Neural cell (in vitro differentiated cells): ENCODE measurements at regions not wholly inside any gene's neighbourhood (a gene's known extent, or its start where the extent isn't known, plus 50 kb on each side); places are given as distances from the start of the nearest gene placed in this dataset.

ENCODE experiments used
- H2AFZ ChIP-seq: fragments of 200-600, 300-800 bp; sonication (generic), shearing (Covaris generic); 2 replicates; pipeline ENCODE4 v1.6.0; 2014; ENCODE audit warnings: low read depth, mild to moderate bottlenecking, antibody characterized with exemption, low read length, moderate library complexity
- H3F3A ChIP-seq: fragments of 200-600 bp; shearing (Covaris generic); 2 replicates; pipeline ENCODE4 v1.6.1; 2016; ENCODE audit warnings: mild to moderate bottlenecking, moderate library complexity, mixed read lengths, antibody characterized with exemption, low read length; ENCODE audit not compliant: insufficient read depth, poor library complexity, severe bottlenecking
- H3K27ac ChIP-seq: fragments of 200-600, 300-800 bp; sonication (generic), shearing (Covaris generic); 2 replicates; pipeline ENCODE4 v1.5.1; 2014; ENCODE audit warnings: mild to moderate bottlenecking, low read length, moderate library complexity
- H3K27me3 ChIP-seq: fragments of 300-800, 200-600 bp; sonication (generic), shearing (Covaris generic); 2 replicates; pipeline ENCODE4 v1.6.0; 2014; ENCODE audit warnings: mild to moderate bottlenecking, low read depth, low read length, moderate library complexity; ENCODE audit not compliant: insufficient read depth
- H3K36me3 ChIP-seq: fragments of 300-800, 200-600 bp; sonication (generic), shearing (Covaris generic); 2 replicates; pipeline ENCODE4 v1.5.1; 2014; ENCODE audit warnings: mild to moderate bottlenecking, antibody characterized with exemption, low read length, moderate library complexity; ENCODE audit not compliant: insufficient read depth
- H3K4me2 ChIP-seq: fragments of 300-800, 200-600 bp; sonication (generic), shearing (Covaris generic); 2 replicates; pipeline ENCODE4 v1.6.0; 2014; ENCODE audit warnings: mild to moderate bottlenecking, low read length
- H3K4me3 ChIP-seq: fragments of 300-800, 200-600 bp; sonication (generic), shearing (Covaris generic); 2 replicates; pipeline ENCODE4 v1.5.1; 2014; ENCODE audit warnings: mild to moderate bottlenecking, low read length, moderate library complexity
- H3K79me2 ChIP-seq: fragments of 200-600 bp; shearing (Covaris generic); replicated peaks from 2 replicates; pipeline ENCODE4 v1.6.0; 2014; ENCODE audit warnings: mild to moderate bottlenecking, low read length, moderate library complexity; ENCODE audit not compliant: insufficient read depth
- H3K9ac ChIP-seq: fragments of 300-800, 200-600 bp; sonication (generic), shearing (Covaris generic); 2 replicates; pipeline ENCODE4 v1.6.1; 2016; ENCODE audit warnings: mild to moderate bottlenecking, low read length, mixed read lengths
- H3K9me2 ChIP-seq: fragments of 200-600 bp; shearing (Covaris generic); 2 replicates; pipeline ENCODE4 v1.6.1; 2016; ENCODE audit warnings: mild to moderate bottlenecking, low read length, mixed read lengths; ENCODE audit not compliant: insufficient read depth
- H3K9me3 ChIP-seq: fragments of 200-600, 300-800 bp; sonication (generic), shearing (Covaris generic); 2 replicates; pipeline ENCODE4 v1.6.1; 2016; ENCODE audit warnings: mild to moderate bottlenecking, mixed run types, low read length, moderate library complexity, mixed read lengths
- H4K20me1 ChIP-seq: fragments of 200-600 bp; shearing (Covaris generic); 2 replicates; pipeline ENCODE4 v1.6.1; 2016; ENCODE audit warnings: mild to moderate bottlenecking, mixed run types; ENCODE audit not compliant: insufficient read depth
- EP300 ChIP-seq: fragments of 450-650 bp; conservative IDR thresholded peaks from 2 replicates; pipeline ENCODE4 v1.6.1; 2014; ENCODE audit warnings: antibody characterized with exemption, mild to moderate bottlenecking, moderate library complexity; ENCODE audit not compliant: poor library complexity, severe bottlenecking
- EZH2 ChIP-seq: fragments of 200-600, 300-800 bp; shearing (Covaris generic), sonication (generic); IDR thresholded peaks from 2 replicates; pipeline ENCODE4 v1.6.1; 2014; ENCODE audit warnings: antibody characterized with exemption, low read length, borderline replicate concordance, mild to moderate bottlenecking; ENCODE audit not compliant: insufficient read depth, poor library complexity, severe bottlenecking
- MXI1 ChIP-seq: fragments of 450-650 bp; conservative IDR thresholded peaks from 2 replicates; pipeline ENCODE4 v1.6.1; 2014; ENCODE audit warnings: antibody characterized with exemption, mild to moderate bottlenecking; ENCODE audit not compliant: poor library complexity, severe bottlenecking
- POLR2AphosphoS5 ChIP-seq: IDR thresholded peaks from 2 replicates; pipeline ENCODE4 v1.6.1; 2012
- RAD21 ChIP-seq: fragments of 450-650 bp; conservative IDR thresholded peaks from 2 replicates; pipeline ENCODE4 v1.6.1; 2014; ENCODE audit warnings: antibody characterized with exemption, mild to moderate bottlenecking, moderate library complexity
- SMC3 ChIP-seq: fragments of 450-650 bp; conservative IDR thresholded peaks from 2 replicates; pipeline ENCODE4 v1.6.1; 2014; ENCODE audit warnings: antibody characterized with exemption, mild to moderate bottlenecking, moderate library complexity; ENCODE audit not compliant: poor library complexity
- TAF1 ChIP-seq: IDR thresholded peaks from 2 replicates; pipeline ENCODE4 v1.6.1; 2012; ENCODE audit warnings: low read depth
- TF ChIP-seq, protein P1 (sequence below): IDR thresholded peaks from 2 replicates; pipeline ENCODE4 v1.6.1; 2012; ENCODE audit warnings: borderline replicate concordance
- TF ChIP-seq, protein P2 (sequence below): fragments of 450-650 bp; IDR thresholded peaks from 2 replicates; pipeline ENCODE4 v1.5.1; 2014; ENCODE audit warnings: antibody characterized with exemption, mild to moderate bottlenecking, moderate library complexity; ENCODE audit not compliant: poor library complexity, severe bottlenecking

DNA sequence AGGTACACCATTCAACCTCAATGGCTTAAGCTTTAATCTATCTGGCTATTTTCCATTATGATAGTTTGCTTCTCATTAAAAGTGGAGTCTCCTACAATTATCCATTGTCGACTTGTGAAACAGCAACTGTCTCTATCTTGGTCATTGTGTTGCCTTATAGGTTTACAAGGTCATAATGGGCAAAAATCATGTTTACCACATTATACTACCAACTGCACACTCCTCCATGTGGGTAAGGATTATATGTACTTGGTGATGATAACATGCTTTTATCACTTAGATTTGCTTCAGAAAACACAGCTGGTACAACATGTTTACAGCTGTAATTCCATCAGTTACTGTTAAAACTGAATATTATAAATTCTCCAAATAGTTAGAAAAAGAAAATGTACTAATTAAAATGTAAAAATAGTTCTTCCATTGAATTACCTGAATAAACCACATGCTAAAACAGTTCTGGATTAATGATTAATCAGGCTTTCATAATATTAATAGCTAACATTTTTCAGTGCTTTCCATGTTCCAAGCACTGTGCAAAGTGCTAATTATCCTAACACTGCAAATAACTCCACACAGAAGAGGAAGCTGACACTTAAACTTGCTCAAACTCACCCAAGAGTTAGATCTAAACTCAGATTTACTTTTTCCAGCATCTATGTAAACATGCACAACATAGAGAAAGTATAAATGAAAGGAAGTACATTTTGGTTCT is 96.7 kb downstream of the OGFRL1 start:
- TF ChIP-seq SMC3 (no peak), EZH2 (no peak), POLR2AphosphoS5 (no peak), TAF1 (no peak), EP300 (no peak), RAD21 (no peak), MXI1 (no peak)
- TF ChIP-seq, protein P1, sequence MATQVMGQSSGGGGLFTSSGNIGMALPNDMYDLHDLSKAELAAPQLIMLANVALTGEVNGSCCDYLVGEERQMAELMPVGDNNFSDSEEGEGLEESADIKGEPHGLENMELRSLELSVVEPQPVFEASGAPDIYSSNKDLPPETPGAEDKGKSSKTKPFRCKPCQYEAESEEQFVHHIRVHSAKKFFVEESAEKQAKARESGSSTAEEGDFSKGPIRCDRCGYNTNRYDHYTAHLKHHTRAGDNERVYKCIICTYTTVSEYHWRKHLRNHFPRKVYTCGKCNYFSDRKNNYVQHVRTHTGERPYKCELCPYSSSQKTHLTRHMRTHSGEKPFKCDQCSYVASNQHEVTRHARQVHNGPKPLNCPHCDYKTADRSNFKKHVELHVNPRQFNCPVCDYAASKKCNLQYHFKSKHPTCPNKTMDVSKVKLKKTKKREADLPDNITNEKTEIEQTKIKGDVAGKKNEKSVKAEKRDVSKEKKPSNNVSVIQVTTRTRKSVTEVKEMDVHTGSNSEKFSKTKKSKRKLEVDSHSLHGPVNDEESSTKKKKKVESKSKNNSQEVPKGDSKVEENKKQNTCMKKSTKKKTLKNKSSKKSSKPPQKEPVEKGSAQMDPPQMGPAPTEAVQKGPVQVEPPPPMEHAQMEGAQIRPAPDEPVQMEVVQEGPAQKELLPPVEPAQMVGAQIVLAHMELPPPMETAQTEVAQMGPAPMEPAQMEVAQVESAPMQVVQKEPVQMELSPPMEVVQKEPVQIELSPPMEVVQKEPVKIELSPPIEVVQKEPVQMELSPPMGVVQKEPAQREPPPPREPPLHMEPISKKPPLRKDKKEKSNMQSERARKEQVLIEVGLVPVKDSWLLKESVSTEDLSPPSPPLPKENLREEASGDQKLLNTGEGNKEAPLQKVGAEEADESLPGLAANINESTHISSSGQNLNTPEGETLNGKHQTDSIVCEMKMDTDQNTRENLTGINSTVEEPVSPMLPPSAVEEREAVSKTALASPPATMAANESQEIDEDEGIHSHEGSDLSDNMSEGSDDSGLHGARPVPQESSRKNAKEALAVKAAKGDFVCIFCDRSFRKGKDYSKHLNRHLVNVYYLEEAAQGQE: no peak
- TF ChIP-seq, protein P2, sequence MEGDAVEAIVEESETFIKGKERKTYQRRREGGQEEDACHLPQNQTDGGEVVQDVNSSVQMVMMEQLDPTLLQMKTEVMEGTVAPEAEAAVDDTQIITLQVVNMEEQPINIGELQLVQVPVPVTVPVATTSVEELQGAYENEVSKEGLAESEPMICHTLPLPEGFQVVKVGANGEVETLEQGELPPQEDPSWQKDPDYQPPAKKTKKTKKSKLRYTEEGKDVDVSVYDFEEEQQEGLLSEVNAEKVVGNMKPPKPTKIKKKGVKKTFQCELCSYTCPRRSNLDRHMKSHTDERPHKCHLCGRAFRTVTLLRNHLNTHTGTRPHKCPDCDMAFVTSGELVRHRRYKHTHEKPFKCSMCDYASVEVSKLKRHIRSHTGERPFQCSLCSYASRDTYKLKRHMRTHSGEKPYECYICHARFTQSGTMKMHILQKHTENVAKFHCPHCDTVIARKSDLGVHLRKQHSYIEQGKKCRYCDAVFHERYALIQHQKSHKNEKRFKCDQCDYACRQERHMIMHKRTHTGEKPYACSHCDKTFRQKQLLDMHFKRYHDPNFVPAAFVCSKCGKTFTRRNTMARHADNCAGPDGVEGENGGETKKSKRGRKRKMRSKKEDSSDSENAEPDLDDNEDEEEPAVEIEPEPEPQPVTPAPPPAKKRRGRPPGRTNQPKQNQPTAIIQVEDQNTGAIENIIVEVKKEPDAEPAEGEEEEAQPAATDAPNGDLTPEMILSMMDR: no peak
- H2AFZ ChIP-seq: no peak overlapping the region
- no peaks in the 10 kb centered on the region for H3F3A ChIP-seq
- H3K4me2 ChIP-seq: no peak overlapping the region
- no peaks in the 10 kb centered on the region for H3K36me3 ChIP-seq
- no peaks in the 10 kb centered on the region for H3K79me2 ChIP-seq
- no peak overlapping the region for H3K4me3 ChIP-seq
- H4K20me1 ChIP-seq: no peaks in the 10 kb centered on the region
- no peaks in the 10 kb centered on the region for H3K9me3 ChIP-seq
- no peaks in the 10 kb centered on the region for H3K9me2 ChIP-seq
- no peaks in the 10 kb centered on the region for H3K27me3 ChIP-seq
- H3K27ac ChIP-seq: no peak overlapping the region
- H3K9ac ChIP-seq: no peak overlapping the region

GRCh38 chr6:71386215-71386614 is 97.6 kb downstream of the OGFRL1 start:
- Histone ChIP-seq H3K4me3 (no peak overlapping the region), H3K36me3 (no peaks in the 10 kb centered on the region), H4K20me1 (no peaks in the 10 kb centered on the region), H3K9me2 (no peaks in the 10 kb centered on the region), H3K4me2 (no peak overlapping the region), H2AFZ (no peak overlapping the region), H3K9ac (no peak overlapping the region), H3K27ac (no peak overlapping the region), H3K9me3 (no peaks in the 10 kb centered on the region), H3F3A (no peaks in the 10 kb centered on the region), H3K79me2 (no peaks in the 10 kb centered on the region), H3K27me3 (no peaks in the 10 kb centered on the region)
- TF ChIP-seq TAF1: no peak
- no peak for TF ChIP-seq SMC3
- TF ChIP-seq MXI1: no peak
- no peak for TF ChIP-seq POLR2AphosphoS5
- TF ChIP-seq, protein P2: no peak
- TF ChIP-seq RAD21: no peak
- TF ChIP-seq EP300: no peak
- no peak for TF ChIP-seq EZH2
- TF ChIP-seq, protein P1: no peak
